ENCODE measurements at regions not wholly inside any gene's neighbourhood (a gene's known extent, or its start where the extent isn't known, plus 50 kb on each side); places are given as distances from the start of the nearest gene placed in this dataset.
"Not testable (repeated sequence)": the region's sequence is repeated elsewhere in the genome, so short reads cannot be mapped to it uniquely, and the experiment has no call there.

GRCh38 chr15:62906627-62907026 is 135.9 kb upstream of the TPM1 start:
- no peak overlapping the region for H3K4me3 ChIP-seq (ENCODE audit: low read length)
- no peak for TF ChIP-seq CTCF (conservative IDR thresholded peaks at IDR 0.05; ENCODE audit: low read length)
- DNase-seq (ENCODE audit: low read depth) = no peak

GRCh38 chr15:62907275-62907674 is 135.3 kb upstream of the TPM1 start:
- no peak for DNase-seq (ENCODE audit: low read depth)
- TF ChIP-seq CTCF (conservative IDR thresholded peaks at IDR 0.05; ENCODE audit: low read length) = no peak

GRCh38 chr15:62908341-62908740 is 134.2 kb upstream of the TPM1 start:
- H3K4me3 ChIP-seq (ENCODE audit: low read length); DNase-seq (ENCODE audit: low read depth): not testable (repeated sequence)

More at GRCh38 chr15:62907275-62907674, 135.3 kb upstream of the TPM1 start:
- H3K4me3 ChIP-seq (ENCODE audit: low read length) = no peak overlapping the region

GRCh38 chr15:62909257-62909656 is 133.3 kb upstream of the TPM1 start:
- no peak for DNase-seq (ENCODE audit: low read depth)
- H3K4me3 ChIP-seq (ENCODE audit: low read length) = no peak overlapping the region
- no peak for TF ChIP-seq CTCF (conservative IDR thresholded peaks at IDR 0.05; ENCODE audit: low read length)

- TF ChIP-seq CTCF (conservative IDR thresholded peaks at IDR 0.05; ENCODE audit: low read length) = no peak
- H3K4me3 ChIP-seq (ENCODE audit: low read length) = no peak overlapping the region
- DNase-seq (ENCODE audit: low read depth) = no peak
Measured at GRCh38 chr15:62912282-62912681, 130.3 kb upstream of the TPM1 start.

GRCh38 chr15:62912808-62913207 is 129.7 kb upstream of the TPM1 start:
- no peak for DNase-seq (ENCODE audit: low read depth)
- H3K4me3 ChIP-seq (ENCODE audit: low read length) = no peak overlapping the region
- TF ChIP-seq CTCF (conservative IDR thresholded peaks at IDR 0.05; ENCODE audit: low read length) = no peak

- no peak overlapping the region for H3K4me3 ChIP-seq (ENCODE audit: low read length)
- no peak for TF ChIP-seq CTCF (conservative IDR thresholded peaks at IDR 0.05; ENCODE audit: low read length)
- no peak for DNase-seq (ENCODE audit: low read depth)
Measured at GRCh38 chr15:62913246-62913645, 129.3 kb upstream of the TPM1 start.

GRCh38 chr15:62914461-62915079 is 128.0 kb upstream of the TPM1 start:
- DNase-seq (ENCODE audit: low read depth) = no peak
- TF ChIP-seq CTCF (conservative IDR thresholded peaks at IDR 0.05; ENCODE audit: low read length) = no peak
- no peak overlapping the region for H3K4me3 ChIP-seq (ENCODE audit: low read length)
